ENCODE measurements at regions not wholly inside any gene's neighbourhood (a gene's known extent, or its start where the extent isn't known, plus 50 kb on each side); places are given as distances from the start of the nearest gene placed in this dataset.

DNA sequence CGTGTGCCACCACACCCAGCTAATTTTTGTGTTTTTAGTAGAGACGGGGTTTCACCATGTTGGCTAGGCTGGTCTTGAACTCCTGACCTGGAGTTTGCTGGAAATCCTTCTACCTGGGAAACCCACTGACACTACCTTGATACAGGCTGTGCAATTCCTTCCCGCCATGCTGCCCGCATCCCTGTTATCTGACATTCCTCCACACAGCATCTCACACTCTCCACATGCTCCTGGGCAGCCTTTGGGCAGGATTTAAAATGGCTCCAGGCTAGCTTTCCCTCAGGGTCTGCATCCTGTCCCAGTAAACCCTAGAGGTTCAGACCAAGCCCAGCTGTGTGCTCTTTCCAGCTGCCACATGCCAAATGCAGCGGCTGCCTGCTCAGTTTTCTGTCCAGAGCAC is 319.5 kb upstream of the CXCR4 start:
- TF ChIP-seq, protein P1, sequence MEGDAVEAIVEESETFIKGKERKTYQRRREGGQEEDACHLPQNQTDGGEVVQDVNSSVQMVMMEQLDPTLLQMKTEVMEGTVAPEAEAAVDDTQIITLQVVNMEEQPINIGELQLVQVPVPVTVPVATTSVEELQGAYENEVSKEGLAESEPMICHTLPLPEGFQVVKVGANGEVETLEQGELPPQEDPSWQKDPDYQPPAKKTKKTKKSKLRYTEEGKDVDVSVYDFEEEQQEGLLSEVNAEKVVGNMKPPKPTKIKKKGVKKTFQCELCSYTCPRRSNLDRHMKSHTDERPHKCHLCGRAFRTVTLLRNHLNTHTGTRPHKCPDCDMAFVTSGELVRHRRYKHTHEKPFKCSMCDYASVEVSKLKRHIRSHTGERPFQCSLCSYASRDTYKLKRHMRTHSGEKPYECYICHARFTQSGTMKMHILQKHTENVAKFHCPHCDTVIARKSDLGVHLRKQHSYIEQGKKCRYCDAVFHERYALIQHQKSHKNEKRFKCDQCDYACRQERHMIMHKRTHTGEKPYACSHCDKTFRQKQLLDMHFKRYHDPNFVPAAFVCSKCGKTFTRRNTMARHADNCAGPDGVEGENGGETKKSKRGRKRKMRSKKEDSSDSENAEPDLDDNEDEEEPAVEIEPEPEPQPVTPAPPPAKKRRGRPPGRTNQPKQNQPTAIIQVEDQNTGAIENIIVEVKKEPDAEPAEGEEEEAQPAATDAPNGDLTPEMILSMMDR (IDR thresholded peaks at IDR 0.05; ENCODE audit: insufficient read depth, low read length) = no peak
- TF ChIP-seq REST (IDR thresholded peaks at IDR 0.05; ENCODE audit: insufficient replicate concordance, low read depth) = no peak
- no peak for TF ChIP-seq POLR2AphosphoS5 (IDR thresholded peaks at IDR 0.05; ENCODE audit: low read depth)
- no peak for TF ChIP-seq GABPA (IDR thresholded peaks at IDR 0.05; ENCODE audit: low read depth)
- TF ChIP-seq SPI1 (IDR thresholded peaks at IDR 0.05; ENCODE audit: borderline replicate concordance, low read depth) = no peak
